ENCODE measurements at regions not wholly inside any gene's neighbourhood (a gene's known extent, or its start where the extent isn't known, plus 50 kb on each side); places are given as distances from the start of the nearest gene placed in this dataset.

GRCh38 chr3:178202194-178202593 is 334.0 kb upstream of the KCNMB2 start (continued):
- no peak for TF ChIP-seq MAFK (IDR thresholded peaks at IDR 0.05; ENCODE audit: low read depth, low read length)
- no peak for TF ChIP-seq RBBP5 (IDR thresholded peaks at IDR 0.05; ENCODE audit: borderline replicate concordance, low read depth, low read length)
- TF ChIP-seq E2F6 (IDR thresholded peaks at IDR 0.05), result no peak
- TF ChIP-seq HDAC2 (IDR thresholded peaks at IDR 0.05; ENCODE audit: borderline replicate concordance in 1 of 2, low read depth in 2 of 2, low read length in 2 of 2), result no peak
- no peak for TF ChIP-seq CREB1 (IDR thresholded peaks at IDR 0.05)
- no peak for TF ChIP-seq SAP30 (IDR thresholded peaks at IDR 0.05; ENCODE audit: insufficient read depth, insufficient replicate concordance, low read length)
